Right hindlimb (tissue), 1 donor: ENCODE measurements at regions not wholly inside any gene's neighbourhood (a gene's known extent, or its start where the extent isn't known, plus 50 kb on each side); places are given as distances from the start of the nearest gene placed in this dataset.
"Not testable (repeated sequence)": the region's sequence is repeated elsewhere in the genome, so short reads cannot be mapped to it uniquely, and the experiment has no call there.

Experiments
- DNase-seq: peaks from one replicate; pipeline ENCODE4 v3.0.0-alpha.2; 2018

- no peak for DNase-seq
Measured at GRCh38 chr11:25775603-25776002, 556.3 kb upstream of the ANO3 start.

- DNase-seq = no peak
Measured at GRCh38 chr11:25776238-25776637, 555.7 kb upstream of the ANO3 start.

DNA sequence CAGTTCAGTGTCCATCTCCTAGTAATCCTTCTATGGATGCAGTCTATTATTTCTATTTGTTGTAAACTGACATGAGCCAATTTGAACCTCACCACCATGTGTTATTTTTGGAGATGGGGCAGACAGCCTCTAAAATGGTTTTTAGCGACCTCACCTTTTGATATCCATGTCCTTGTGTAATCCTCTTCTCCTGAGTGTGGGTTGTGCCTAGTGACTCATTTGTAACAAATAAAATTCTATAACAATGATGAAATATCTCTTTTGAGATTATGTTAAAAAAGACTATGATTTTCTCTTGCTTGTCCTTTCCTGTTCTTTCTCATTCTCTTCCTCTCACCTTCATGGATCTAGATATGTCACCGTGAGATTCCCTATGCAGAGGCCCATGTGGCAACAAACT is 554.6 kb upstream of the ANO3 start:
- no peak for DNase-seq

GRCh38 chr11:25779033-25779432 is 552.9 kb upstream of the ANO3 start:
- no peak for DNase-seq

DNA sequence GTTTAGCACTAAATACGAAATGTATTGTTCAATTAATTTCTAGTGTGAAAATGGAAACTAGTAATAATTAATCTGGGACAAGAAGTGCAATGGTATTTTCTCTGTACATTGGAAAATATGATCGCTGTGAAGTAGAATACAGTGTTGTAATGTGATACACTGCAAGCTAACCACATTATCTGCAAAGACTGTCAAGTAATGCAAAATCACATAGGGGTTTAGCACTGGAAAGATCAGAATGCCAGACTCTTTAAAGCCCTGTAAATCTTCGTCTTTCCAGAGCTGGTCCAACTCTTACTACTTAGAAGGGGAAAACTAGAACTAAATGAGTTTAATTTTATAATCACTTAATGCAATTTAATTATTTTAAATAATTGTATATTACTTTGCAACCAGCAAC is 544.5 kb upstream of the ANO3 start:
- DNase-seq = no peak

DNA sequence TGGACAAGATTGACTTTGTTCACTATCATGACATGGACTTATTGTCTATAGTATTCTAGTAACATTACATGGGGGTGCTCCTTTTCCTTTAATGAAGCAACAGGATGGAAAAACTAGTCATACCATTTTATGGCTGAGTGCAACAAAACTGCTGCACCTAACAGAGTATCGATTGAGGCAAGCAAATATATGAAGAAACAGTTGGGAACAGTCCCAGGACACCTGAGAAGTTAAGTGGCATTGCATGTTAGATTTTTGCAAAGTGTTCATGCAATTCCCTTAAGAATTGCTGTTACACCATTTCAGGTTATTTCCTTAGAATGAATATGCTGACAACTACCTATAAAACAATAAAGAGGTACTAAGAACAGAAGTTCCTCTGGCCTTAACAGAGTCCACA is 541.5 kb upstream of the ANO3 start:
- DNase-seq = no peak

- no peak for DNase-seq
Measured at GRCh38 chr11:25793637-25794036, 538.3 kb upstream of the ANO3 start.

GRCh38 chr11:25794804-25795203 is 537.1 kb upstream of the ANO3 start:
- DNase-seq = no peak

- no peak for DNase-seq
Measured at GRCh38 chr11:25816411-25816810, 515.5 kb upstream of the ANO3 start.

GRCh38 chr11:25824688-25825087 is 507.2 kb upstream of the ANO3 start:
- no peak for DNase-seq

DNA sequence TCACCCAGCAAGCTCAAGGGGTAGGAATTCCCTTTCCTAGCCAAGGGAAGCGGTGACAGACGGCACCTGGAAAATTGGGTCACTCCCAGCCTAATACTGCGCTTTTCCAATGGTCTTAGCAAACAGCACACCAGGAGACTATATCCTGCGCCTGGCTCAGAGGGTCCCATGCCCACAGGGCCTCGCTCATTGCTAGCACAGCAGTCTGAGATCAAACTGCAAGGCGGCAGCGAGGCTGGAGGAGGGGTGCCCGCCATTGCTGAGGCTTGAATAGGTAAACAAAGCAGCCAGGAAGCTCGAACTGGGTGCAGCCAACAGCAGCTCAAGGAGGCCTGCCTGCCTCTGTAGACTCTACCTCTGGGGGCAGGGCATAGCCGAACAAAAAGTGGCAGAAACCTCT is 500.4 kb upstream of the ANO3 start:
- not testable (repeated sequence) for DNase-seq

- no peak for DNase-seq
Measured at GRCh38 chr11:25838918-25839625, 492.9 kb upstream of the ANO3 start.

GRCh38 chr11:25844811-25845210 is 487.1 kb upstream of the ANO3 start:
- no peak for DNase-seq

GRCh38 chr11:25855916-25856315 is 476.0 kb upstream of the ANO3 start:
- DNase-seq = no peak

- no peak for DNase-seq
Measured at GRCh38 chr11:25859776-25860175, 472.2 kb upstream of the ANO3 start.

- DNase-seq = no peak
Measured at GRCh38 chr11:25860677-25861450, 471.1 kb upstream of the ANO3 start.

DNA sequence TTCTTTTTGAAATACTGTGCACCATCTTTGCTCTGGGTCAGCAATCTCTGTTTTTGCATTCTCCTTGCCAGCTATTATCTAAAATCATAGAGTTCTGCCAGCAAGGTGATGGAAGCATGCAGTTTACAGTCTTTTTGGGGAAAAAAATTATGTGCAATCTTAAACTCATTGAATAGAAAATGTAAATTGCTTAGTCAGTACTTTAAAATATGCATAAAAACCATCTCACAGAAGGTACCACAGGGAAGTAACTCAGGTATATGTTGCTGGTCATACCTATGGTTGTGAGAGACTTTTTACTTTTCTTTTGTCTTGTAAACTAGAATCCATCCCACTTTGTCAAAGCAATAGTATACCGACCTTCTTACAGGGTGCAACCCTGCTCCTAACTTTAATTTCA is 469.8 kb upstream of the ANO3 start:
- DNase-seq = no peak

DNA sequence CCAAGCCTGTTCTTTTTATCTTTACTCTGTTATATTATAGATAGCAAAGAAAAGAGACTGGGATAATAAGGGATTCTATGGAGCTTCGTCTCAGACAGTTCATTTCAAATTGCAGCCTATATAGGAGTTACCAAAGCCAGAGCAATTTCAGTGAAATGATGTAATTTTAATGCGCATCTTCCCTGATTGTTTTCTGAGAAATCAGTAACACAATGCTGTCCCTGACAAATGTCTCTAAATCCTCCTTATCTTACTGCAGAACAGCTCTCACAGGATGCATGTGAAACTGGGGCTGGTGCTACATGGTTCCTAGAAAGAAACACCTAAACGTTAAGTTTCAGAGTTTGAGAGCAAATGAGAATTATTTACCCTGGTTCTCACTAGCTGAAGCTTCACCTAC is 467.9 kb upstream of the ANO3 start:
- no peak for DNase-seq

DNA sequence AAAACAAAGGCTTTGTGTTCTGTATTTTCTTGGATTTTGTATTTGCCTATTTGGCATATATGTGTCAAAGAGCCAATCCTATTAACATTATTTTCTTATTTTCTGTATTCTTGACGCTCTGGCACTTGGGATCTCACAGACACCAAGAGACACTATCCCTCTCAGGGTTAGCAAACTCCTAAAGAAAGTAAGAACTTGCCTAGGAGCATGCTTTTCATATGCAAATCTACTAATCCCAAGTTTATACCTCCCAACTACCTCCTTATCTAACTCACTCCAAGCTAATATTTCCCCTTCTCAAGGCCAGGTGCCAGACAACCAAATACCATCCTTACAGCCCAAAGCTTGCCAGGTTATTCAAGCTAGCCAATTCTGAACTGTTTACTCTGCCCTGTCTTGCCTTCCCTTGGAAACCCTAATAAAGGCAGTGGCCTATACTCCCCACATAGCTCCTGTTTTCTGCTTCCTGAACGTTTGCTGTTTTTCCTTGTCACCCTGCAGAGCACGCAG is 455.4 kb upstream of the ANO3 start:
- DNase-seq = no peak

DNA sequence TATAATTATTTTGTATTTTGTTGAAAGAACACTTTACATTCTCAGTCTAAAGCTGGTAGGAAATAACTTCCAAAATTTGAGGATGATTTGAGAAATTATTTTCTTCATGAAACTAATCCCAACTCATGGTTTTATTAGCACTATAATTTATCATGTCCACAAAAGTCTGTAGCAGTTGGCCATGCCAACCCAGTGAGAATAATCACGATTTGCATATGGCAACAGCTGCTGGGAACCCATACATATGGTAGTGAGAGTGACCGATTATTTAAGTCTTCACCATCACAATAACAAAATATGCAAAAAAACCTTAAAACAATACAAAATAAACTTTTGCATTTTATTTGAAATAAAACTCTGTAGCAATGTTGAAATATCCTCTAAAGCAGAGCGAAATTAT is 445.9 kb upstream of the ANO3 start:
- DNase-seq = no peak

DNA sequence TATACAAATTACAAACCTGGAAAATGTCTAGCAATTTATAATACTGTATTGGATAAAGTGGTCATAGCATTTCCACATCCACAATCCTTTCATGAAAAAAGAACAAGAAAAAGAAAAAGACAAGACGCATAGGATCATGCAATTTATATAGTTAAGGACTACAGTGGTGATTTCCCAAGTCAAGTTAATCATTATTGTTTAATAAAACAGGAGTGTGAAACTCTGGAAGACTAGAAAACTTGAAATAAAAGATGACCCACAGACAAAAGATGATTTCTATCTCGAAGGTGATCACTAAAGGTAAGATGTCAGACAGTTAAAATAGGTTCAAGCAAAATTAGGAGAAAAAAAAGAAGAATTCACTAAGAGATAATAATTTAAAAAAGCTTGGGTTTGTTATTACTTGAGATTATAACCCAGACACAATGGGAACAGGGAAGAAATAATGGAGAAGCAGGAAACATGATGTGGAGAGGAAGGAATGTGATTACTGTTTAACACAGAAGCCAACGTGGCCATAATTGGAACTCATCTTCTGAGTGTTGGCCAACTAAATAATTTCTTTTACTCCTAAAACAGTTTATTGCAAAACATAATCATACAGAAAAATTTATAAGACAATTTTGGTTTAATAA is 441.2 kb upstream of the ANO3 start:
- no peak for DNase-seq

GRCh38 chr11:25891960-25892359 is 440.0 kb upstream of the ANO3 start:
- DNase-seq = no peak

- no peak for DNase-seq
Measured at GRCh38 chr11:25899617-25900160, 432.2 kb upstream of the ANO3 start.

- no peak for DNase-seq
Measured at GRCh38 chr11:25900814-25901213, 431.1 kb upstream of the ANO3 start.
